ENCODE measurements at regions not wholly inside any gene's neighbourhood (a gene's known extent, or its start where the extent isn't known, plus 50 kb on each side); places are given as distances from the start of the nearest gene placed in this dataset.

- Histone ChIP-seq H3K4me3 (no peak overlapping the region), H3K27me3 (ENCODE audit: low read depth) (no peaks in the 10 kb centered on the region), H3K9me3 (no peaks in the 10 kb centered on the region), H3K36me3 (replicated peaks) (no peaks in the 10 kb centered on the region), H3K4me1 (no peaks in the 10 kb centered on the region)
- DNase-seq (ENCODE audit: low spot score in 2 of 2): no peak
- in situ Hi-C loops (cut with MboI; ENCODE audit: low sequenced_read_pairs): no loop called here
These were observed 59.7 kb upstream of the LDAH start for GRCh38 chr2:20882466-20883170.

- in situ Hi-C loops (cut with MboI; ENCODE audit: low sequenced_read_pairs): no loop called here
- H3K9me3 ChIP-seq: no peaks in the 10 kb centered on the region
- no peaks in the 10 kb centered on the region for H3K27me3 ChIP-seq (ENCODE audit: low read depth)
- no peak overlapping the region for H3K4me3 ChIP-seq
- no peaks in the 10 kb centered on the region for H3K36me3 ChIP-seq (replicated peaks)
- no peak for DNase-seq (ENCODE audit: low spot score in 2 of 2)
- H3K4me1 ChIP-seq: no peaks in the 10 kb centered on the region
These were observed 57.4 kb upstream of the LDAH start for GRCh38 chr2:20880221-20880771.

- Histone ChIP-seq H3K4me1 (no peaks in the 10 kb centered on the region), H3K27me3 (ENCODE audit: low read depth) (no peaks in the 10 kb centered on the region), H3K9me3 (no peaks in the 10 kb centered on the region), H3K36me3 (replicated peaks) (no peaks in the 10 kb centered on the region), H3K4me3 (no peak overlapping the region)
- in situ Hi-C loops (cut with MboI; ENCODE audit: low sequenced_read_pairs): no loop called here
- DNase-seq (ENCODE audit: low spot score in 2 of 2): no peak
These were observed 56.3 kb upstream of the LDAH start for GRCh38 chr2:20879221-20879620.

GRCh38 chr2:20877960-20878359 lies 55.1 kb upstream of the LDAH start:
- DNase-seq (ENCODE audit: low spot score in 2 of 2): no peak
- Histone ChIP-seq H3K4me3 (no peak overlapping the region), H3K9me3 (no peaks in the 10 kb centered on the region), H3K4me1 (no peaks in the 10 kb centered on the region), H3K36me3 (replicated peaks) (no peaks in the 10 kb centered on the region), H3K27me3 (ENCODE audit: low read depth) (no peaks in the 10 kb centered on the region)
- in situ Hi-C loops (cut with MboI; ENCODE audit: low sequenced_read_pairs): no loop called here

Data from HAP-1 (cell line).